IPS-18a (cell line): ENCODE measurements at regions not wholly inside any gene's neighbourhood (a gene's known extent, or its start where the extent isn't known, plus 50 kb on each side); places are given as distances from the start of the nearest gene placed in this dataset.

Experiments used
- H3K27ac ChIP-seq: one replicate; pipeline ENCODE4 v1.5.1; 2013; ENCODE audit warnings: low read length
- H3K27me3 ChIP-seq: one replicate; pipeline ENCODE4 v1.6.1; 2013; ENCODE audit warnings: mild to moderate bottlenecking, low read length; ENCODE audit not compliant: control insufficient read depth, insufficient read depth
- H3K36me3 ChIP-seq: one replicate; pipeline ENCODE4 v1.6.1; 2013; ENCODE audit warnings: low read depth, low read length; ENCODE audit not compliant: control insufficient read depth
- H3K4me1 ChIP-seq: one replicate; pipeline ENCODE4 v1.6.1; 2013; ENCODE audit warnings: low read depth, low read length; ENCODE audit not compliant: control insufficient read depth
- H3K4me3 ChIP-seq: one replicate; pipeline ENCODE4 v1.5.1; 2013; ENCODE audit warnings: low read length
- H3K9ac ChIP-seq: one replicate; pipeline ENCODE4 v1.6.1; 2013; ENCODE audit warnings: mild to moderate bottlenecking, low read length, moderate library complexity
- H3K9me3 ChIP-seq: one replicate; pipeline ENCODE4 v1.6.1; 2013; ENCODE audit warnings: low read depth, low read length; ENCODE audit not compliant: control insufficient read depth

- H3K4me3 ChIP-seq = no peak overlapping the region
- no peak overlapping the region for H3K27ac ChIP-seq
- no peak overlapping the region for H3K9ac ChIP-seq
- no peaks in the 10 kb centered on the region for H3K9me3 ChIP-seq
- H3K27me3 ChIP-seq = no peaks in the 10 kb centered on the region
- H3K36me3 ChIP-seq = no peaks in the 10 kb centered on the region
- peaks cover 18% of the 10 kb centered on the region for H3K4me1 ChIP-seq
Observed at GRCh38 chr2:209344349-209344748, 79.5 kb upstream of the MAP2 start.

GRCh38 chr2:209348433-209348832, 75.4 kb upstream of the MAP2 start:
- H3K36me3 ChIP-seq = no peaks in the 10 kb centered on the region
- H3K4me1 ChIP-seq = peaks cover 18% of the 10 kb centered on the region
- no peaks in the 10 kb centered on the region for H3K27me3 ChIP-seq
- H3K27ac ChIP-seq = no peak overlapping the region
- H3K4me3 ChIP-seq = no peak overlapping the region
- peak overlapping the region; percentile 10 for H3K9ac ChIP-seq
- no peaks in the 10 kb centered on the region for H3K9me3 ChIP-seq

GRCh38 chr2:209351636-209352035, 72.2 kb upstream of the MAP2 start:
- no peak overlapping the region for H3K9ac ChIP-seq
- H3K4me1 ChIP-seq = peaks cover 15% of the 10 kb centered on the region
- H3K27ac ChIP-seq = no peak overlapping the region
- no peaks in the 10 kb centered on the region for H3K9me3 ChIP-seq
- H3K27me3 ChIP-seq = no peaks in the 10 kb centered on the region
- no peak overlapping the region for H3K4me3 ChIP-seq
- H3K36me3 ChIP-seq = no peaks in the 10 kb centered on the region

GRCh38 chr2:209358992-209359391, 64.9 kb upstream of the MAP2 start:
- H3K36me3 ChIP-seq = no peaks in the 10 kb centered on the region
- no peaks in the 10 kb centered on the region for H3K27me3 ChIP-seq
- no peak overlapping the region for H3K9ac ChIP-seq
- H3K9me3 ChIP-seq = no peaks in the 10 kb centered on the region
- no peak overlapping the region for H3K4me3 ChIP-seq
- H3K4me1 ChIP-seq = peaks cover 10% of the 10 kb centered on the region
- H3K27ac ChIP-seq = no peak overlapping the region

GRCh38 chr2:209367075-209367747, 56.6 kb upstream of the MAP2 start:
- Histone ChIP-seq H3K4me1 (no peaks in the 10 kb centered on the region), H3K27ac (no peak overlapping the region), H3K9ac (no peak overlapping the region), H3K27me3 (no peaks in the 10 kb centered on the region), H3K4me3 (no peak overlapping the region), H3K36me3 (no peaks in the 10 kb centered on the region), H3K9me3 (no peaks in the 10 kb centered on the region)

- no peak overlapping the region for H3K4me3 ChIP-seq
- no peak overlapping the region for H3K9ac ChIP-seq
- no peaks in the 10 kb centered on the region for H3K27me3 ChIP-seq
- no peak overlapping the region for H3K27ac ChIP-seq
- H3K36me3 ChIP-seq = no peaks in the 10 kb centered on the region
- H3K4me1 ChIP-seq = no peaks in the 10 kb centered on the region
- H3K9me3 ChIP-seq = no peaks in the 10 kb centered on the region
Observed at GRCh38 chr2:209368406-209368805, 55.4 kb upstream of the MAP2 start.

GRCh38 chr2:209368914-209369313, 54.9 kb upstream of the MAP2 start:
- H3K4me3 ChIP-seq = no peak overlapping the region
- H3K9ac ChIP-seq = no peak overlapping the region
- H3K36me3 ChIP-seq = no peaks in the 10 kb centered on the region
- no peaks in the 10 kb centered on the region for H3K4me1 ChIP-seq
- H3K27ac ChIP-seq = no peak overlapping the region
- H3K9me3 ChIP-seq = no peaks in the 10 kb centered on the region
- no peaks in the 10 kb centered on the region for H3K27me3 ChIP-seq

- Histone ChIP-seq H3K27me3 (no peaks in the 10 kb centered on the region), H3K9ac (no peak overlapping the region), H3K4me3 (no peak overlapping the region), H3K27ac (no peak overlapping the region), H3K9me3 (no peaks in the 10 kb centered on the region), H3K36me3 (no peaks in the 10 kb centered on the region), H3K4me1 (no peaks in the 10 kb centered on the region)
Observed at GRCh38 chr2:209369656-209370055, 54.2 kb upstream of the MAP2 start.

- no peaks in the 10 kb centered on the region for H3K4me1 ChIP-seq
- H3K9me3 ChIP-seq = no peaks in the 10 kb centered on the region
- H3K27me3 ChIP-seq = no peaks in the 10 kb centered on the region
- no peaks in the 10 kb centered on the region for H3K36me3 ChIP-seq
- no peak overlapping the region for H3K4me3 ChIP-seq
- H3K9ac ChIP-seq = no peak overlapping the region
- no peak overlapping the region for H3K27ac ChIP-seq
Observed at GRCh38 chr2:209371407-209371806, 52.4 kb upstream of the MAP2 start.
